ENCODE measurements at regions not wholly inside any gene's neighbourhood (a gene's known extent, or its start where the extent isn't known, plus 50 kb on each side); places are given as distances from the start of the nearest gene placed in this dataset.

DNA sequence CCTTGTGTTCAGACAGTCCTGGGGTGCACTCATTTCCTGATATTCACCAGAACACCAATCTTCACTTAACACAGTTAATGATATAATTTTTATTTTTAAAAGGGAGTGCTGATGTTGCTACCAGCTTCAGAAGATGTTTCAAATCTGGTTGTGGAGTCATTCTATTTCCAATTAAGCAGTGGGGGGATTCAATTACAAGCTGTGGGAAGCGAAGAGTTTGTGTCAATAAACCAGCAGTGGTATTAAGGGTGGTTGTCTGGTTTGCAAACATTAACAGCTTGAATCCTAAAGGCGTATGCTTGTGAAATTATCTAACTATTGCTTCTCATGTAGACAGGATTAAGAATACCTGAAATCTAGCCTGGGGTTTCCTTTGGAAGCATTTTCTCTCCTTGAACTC is 1637.5 kb upstream of the GOT2 start:
- TF ChIP-seq, protein P1, sequence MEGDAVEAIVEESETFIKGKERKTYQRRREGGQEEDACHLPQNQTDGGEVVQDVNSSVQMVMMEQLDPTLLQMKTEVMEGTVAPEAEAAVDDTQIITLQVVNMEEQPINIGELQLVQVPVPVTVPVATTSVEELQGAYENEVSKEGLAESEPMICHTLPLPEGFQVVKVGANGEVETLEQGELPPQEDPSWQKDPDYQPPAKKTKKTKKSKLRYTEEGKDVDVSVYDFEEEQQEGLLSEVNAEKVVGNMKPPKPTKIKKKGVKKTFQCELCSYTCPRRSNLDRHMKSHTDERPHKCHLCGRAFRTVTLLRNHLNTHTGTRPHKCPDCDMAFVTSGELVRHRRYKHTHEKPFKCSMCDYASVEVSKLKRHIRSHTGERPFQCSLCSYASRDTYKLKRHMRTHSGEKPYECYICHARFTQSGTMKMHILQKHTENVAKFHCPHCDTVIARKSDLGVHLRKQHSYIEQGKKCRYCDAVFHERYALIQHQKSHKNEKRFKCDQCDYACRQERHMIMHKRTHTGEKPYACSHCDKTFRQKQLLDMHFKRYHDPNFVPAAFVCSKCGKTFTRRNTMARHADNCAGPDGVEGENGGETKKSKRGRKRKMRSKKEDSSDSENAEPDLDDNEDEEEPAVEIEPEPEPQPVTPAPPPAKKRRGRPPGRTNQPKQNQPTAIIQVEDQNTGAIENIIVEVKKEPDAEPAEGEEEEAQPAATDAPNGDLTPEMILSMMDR (IDR thresholded peaks at IDR 0.05; ENCODE audit: insufficient read depth, low read length, poor library complexity, severe bottlenecking): no peak
- no peak for TF ChIP-seq EZH2phosphoT487 (conservative IDR thresholded peaks at IDR 0.05; ENCODE audit: low read length)

Data from SU-DHL-6 (cell line).